Neuronal stem cell (in vitro differentiated cells): ENCODE measurements at regions not wholly inside any gene's neighbourhood (a gene's known extent, or its start where the extent isn't known, plus 50 kb on each side); places are given as distances from the start of the nearest gene placed in this dataset.
A peak's percentile ranks its signal among the peaks of the same experiment; 100 is the strongest.

ENCODE experiments used
- DNase-seq: peaks from one replicate; pipeline ENCODE4 v3.0.0-alpha.2; 2013; ENCODE audit warnings: low spot score
- H2AFZ ChIP-seq: one replicate; pipeline ENCODE4 v1.6.1; 2013; ENCODE audit warnings: mild to moderate bottlenecking, low read length, inconsistent platforms
- H2AK5ac ChIP-seq: 2 replicates; pipeline ENCODE4 v1.6.1; 2013; ENCODE audit warnings: low read depth, mild to moderate bottlenecking, inconsistent platforms, low read length, moderate library complexity, mixed read lengths
- H2BK120ac ChIP-seq: 2 replicates; pipeline ENCODE4 v1.6.1; 2013; ENCODE audit warnings: low read depth, mild to moderate bottlenecking, inconsistent platforms, low read length, moderate library complexity, mixed read lengths
- H2BK12ac ChIP-seq: one replicate; pipeline ENCODE4 v1.6.1; 2013; ENCODE audit warnings: low read length, inconsistent platforms
- H2BK15ac ChIP-seq: 2 replicates; pipeline ENCODE4 v1.6.1; 2013; ENCODE audit warnings: mild to moderate bottlenecking, low read length, inconsistent platforms, mixed read lengths
- H2BK5ac ChIP-seq: one replicate; pipeline ENCODE4 v1.6.1; 2013; ENCODE audit warnings: inconsistent platforms, mild to moderate bottlenecking, low read length, moderate library complexity
- H3K14ac ChIP-seq: one replicate; pipeline ENCODE4 v1.6.1; 2013; ENCODE audit warnings: low read length, inconsistent platforms
- H3K18ac ChIP-seq: 2 replicates; pipeline ENCODE4 v1.6.1; 2013; ENCODE audit warnings: low read length, inconsistent platforms
- H3K23ac ChIP-seq: 2 replicates; pipeline ENCODE4 v1.6.1; 2013; ENCODE audit warnings: low read depth, mild to moderate bottlenecking, mixed read lengths, low read length, inconsistent platforms; ENCODE audit not compliant: poor library complexity
- H3K27ac ChIP-seq: replicated peaks from 3 replicates; pipeline ENCODE4 v1.5.1; 2013; ENCODE audit warnings: low read length, inconsistent platforms
- H3K27me3 ChIP-seq, 3 experiments: 2 replicates each; pipeline ENCODE4 v1.6.1; 2013; ENCODE audit warnings: low read length in 3 of 3, mild to moderate bottlenecking in 2 of 3, inconsistent platforms in 1 of 3, low read depth in 1 of 3, mixed read lengths in 1 of 3, moderate library complexity in 1 of 3; ENCODE audit not compliant: control insufficient read depth in 3 of 3, insufficient read depth in 3 of 3
- H3K36me3 ChIP-seq, 2 donors: replicated peaks in 1 of 2; 2 replicates each; pipeline ENCODE4 v1.6.1; 2013; ENCODE audit warnings: low read length in 2 of 2; ENCODE audit not compliant: control insufficient read depth in 2 of 2, insufficient read depth in 2 of 2
- H3K4ac ChIP-seq: 2 replicates; pipeline ENCODE4 v1.6.1; 2013; ENCODE audit warnings: inconsistent platforms, mild to moderate bottlenecking, low read length, moderate library complexity
- H3K4me1 ChIP-seq, 2 donors: 1 replicate in 1 of 2; 2 replicates in 1 of 2; pipeline ENCODE4 v1.6.1; 2013; ENCODE audit warnings: low read length in 2 of 2, low read depth in 1 of 2; ENCODE audit not compliant: control insufficient read depth in 2 of 2, insufficient read depth in 1 of 2
- H3K4me2 ChIP-seq: one replicate; pipeline ENCODE4 v1.6.1; 2013; ENCODE audit warnings: mild to moderate bottlenecking, low read length, inconsistent platforms; ENCODE audit not compliant: insufficient read depth, poor library complexity, severe bottlenecking
- H3K4me3 ChIP-seq, 2 donors: 2 replicates each; pipeline ENCODE4 v1.5.1; 2013; ENCODE audit warnings: low read length in 2 of 2, mild to moderate bottlenecking in 2 of 2, inconsistent platforms in 1 of 2, moderate library complexity in 1 of 2
- H3K79me1 ChIP-seq: one replicate; pipeline ENCODE4 v1.6.1; 2013; ENCODE audit warnings: low read depth, mild to moderate bottlenecking, inconsistent platforms, low read length, moderate library complexity
- H3K9ac ChIP-seq: one replicate; pipeline ENCODE4 v1.6.1; 2013; ENCODE audit warnings: mild to moderate bottlenecking, low read depth, low read length, inconsistent platforms; ENCODE audit not compliant: poor library complexity
- H3K9me3 ChIP-seq, 2 donors: replicated peaks in 1 of 2; 2 replicates each; pipeline versions ENCODE3 to v1.6.1; 2013; ENCODE audit warnings: low read length in 2 of 2, mild to moderate bottlenecking in 2 of 2, inconsistent platforms in 1 of 2, low read depth in 1 of 2, mixed read lengths in 1 of 2, moderate library complexity in 1 of 2; ENCODE audit not compliant: control insufficient read depth in 2 of 2, insufficient read depth in 1 of 2
- H4K8ac ChIP-seq: one replicate; pipeline ENCODE4 v1.6.1; 2013; ENCODE audit warnings: low read depth, mild to moderate bottlenecking, inconsistent platforms, low read length, moderate library complexity
- H4K91ac ChIP-seq: one replicate; pipeline ENCODE4 v1.6.1; 2013; ENCODE audit warnings: low read length, low read depth, mild to moderate bottlenecking, inconsistent platforms; ENCODE audit not compliant: poor library complexity
- WGBS, 2 donors: extraction: QIAGEN DNeasy Blood & Tissue Kit; methylation state at CpG; one replicate each; pipeline ENCODE4 v1.1.7; 2013; ENCODE audit warnings: missing lambda C conversion rate in 2 of 2, mixed read lengths in 1 of 2; ENCODE audit not compliant: insufficient read length in 2 of 2, insufficient replicate concordance in 1 of 2; ENCODE audit errors: extremely low coverage in 2 of 2; 5-methylcytosine and 5-hydroxymethylcytosine counted together

DNA sequence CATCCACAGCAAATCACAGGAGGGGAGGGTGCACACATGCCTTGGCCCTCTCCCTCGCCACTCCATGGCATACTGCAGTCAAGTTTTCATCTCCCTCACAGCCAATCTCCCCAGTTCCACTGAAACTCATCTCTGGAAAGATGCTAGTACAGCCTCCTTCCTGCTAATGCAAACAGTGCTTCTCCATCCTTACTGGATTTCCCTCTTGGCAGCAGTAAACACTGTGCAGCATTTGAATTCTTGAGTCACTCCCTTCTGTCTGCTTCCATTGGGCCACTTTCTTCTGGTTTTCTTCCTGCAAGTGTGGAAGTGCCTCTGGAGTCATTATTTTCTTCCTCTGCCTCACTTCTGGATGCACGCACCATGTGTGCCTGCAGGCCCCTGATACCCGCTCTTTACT lies 460.3 kb downstream of the QKI start:
- H2BK120ac ChIP-seq = no peak overlapping the region
- peaks cover 0 to 8% of the 10 kb centered on the region in 2 donors for H3K9me3 ChIP-seq
- no peak overlapping the region for H4K91ac ChIP-seq
- H2BK15ac ChIP-seq = no peak overlapping the region
- no peak overlapping the region for H3K14ac ChIP-seq
- H3K36me3 ChIP-seq = no peaks in the 10 kb centered on the region
- peak overlapping the region; percentile 58 for H2AK5ac ChIP-seq
- no peak for DNase-seq
- no peak overlapping the region for H3K23ac ChIP-seq
- H3K79me1 ChIP-seq = no peaks in the 10 kb centered on the region
- no CpG with 5 or more reads among the region's 3 CpGs for WGBS, 2 donors
- H3K4me3 ChIP-seq = no peak overlapping the region
- H3K4me1 ChIP-seq = peaks cover 0 to 2% of the 10 kb centered on the region in 2 donors
- no peak overlapping the region for H3K4me2 ChIP-seq
- H3K27ac ChIP-seq = no peak overlapping the region
- no peak overlapping the region for H3K18ac ChIP-seq
- no peak overlapping the region for H4K8ac ChIP-seq
- no peak overlapping the region for H3K4ac ChIP-seq
- H2AFZ ChIP-seq = no peak overlapping the region
- peaks cover 0 to 2% (median 0%) of the 10 kb centered on the region in 3 experiments for H3K27me3 ChIP-seq
- H3K9ac ChIP-seq = no peak overlapping the region
- H2BK5ac ChIP-seq = no peak overlapping the region
- no peak overlapping the region for H2BK12ac ChIP-seq

DNA sequence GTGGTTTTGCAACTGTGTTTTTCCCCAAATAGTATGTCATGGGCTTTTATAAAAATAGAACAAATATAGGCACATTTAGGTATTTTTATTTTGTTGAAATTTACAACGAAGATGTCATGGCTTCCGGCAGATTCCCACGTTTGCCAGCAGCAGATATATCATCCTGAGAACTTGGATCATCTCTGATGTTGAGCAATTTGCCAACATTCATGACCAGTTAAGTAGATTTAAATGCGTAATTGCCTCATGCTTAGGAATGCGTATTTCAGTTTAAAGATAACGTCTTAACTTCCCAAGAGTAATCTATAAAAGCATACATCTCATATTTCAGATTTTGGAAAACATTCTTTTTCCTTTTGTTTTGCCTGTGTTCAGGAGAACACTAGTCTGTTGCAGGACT lies 457.8 kb downstream of the QKI start:
- H3K9ac ChIP-seq = no peak overlapping the region
- no peak overlapping the region for H2BK120ac ChIP-seq
- H3K36me3 ChIP-seq = no peaks in the 10 kb centered on the region
- no peak overlapping the region for H2BK12ac ChIP-seq
- H2BK15ac ChIP-seq = no peak overlapping the region
- no peak overlapping the region for H3K18ac ChIP-seq
- H3K79me1 ChIP-seq = no peaks in the 10 kb centered on the region
- WGBS, 2 donors = no CpG with 5 or more reads among the region's 6 CpGs
- H3K9me3 ChIP-seq = peaks cover 0 to 5% of the 10 kb centered on the region in 2 donors
- DNase-seq = no peak
- H3K4me1 ChIP-seq = peaks cover 0 to 2% of the 10 kb centered on the region in 2 donors
- H3K27me3 ChIP-seq = no peaks in the 10 kb centered on the region
- H4K8ac ChIP-seq = no peak overlapping the region
- H3K14ac ChIP-seq = no peak overlapping the region
- no peak overlapping the region for H2AK5ac ChIP-seq
- no peak overlapping the region for H2BK5ac ChIP-seq
- H3K4me2 ChIP-seq = no peak overlapping the region
- H2AFZ ChIP-seq = no peak overlapping the region
- no peak overlapping the region for H3K4ac ChIP-seq
- H3K4me3 ChIP-seq = no peak overlapping the region
- H4K91ac ChIP-seq = no peak overlapping the region
- H3K23ac ChIP-seq = no peak overlapping the region
- H3K27ac ChIP-seq = no peak overlapping the region

DNA sequence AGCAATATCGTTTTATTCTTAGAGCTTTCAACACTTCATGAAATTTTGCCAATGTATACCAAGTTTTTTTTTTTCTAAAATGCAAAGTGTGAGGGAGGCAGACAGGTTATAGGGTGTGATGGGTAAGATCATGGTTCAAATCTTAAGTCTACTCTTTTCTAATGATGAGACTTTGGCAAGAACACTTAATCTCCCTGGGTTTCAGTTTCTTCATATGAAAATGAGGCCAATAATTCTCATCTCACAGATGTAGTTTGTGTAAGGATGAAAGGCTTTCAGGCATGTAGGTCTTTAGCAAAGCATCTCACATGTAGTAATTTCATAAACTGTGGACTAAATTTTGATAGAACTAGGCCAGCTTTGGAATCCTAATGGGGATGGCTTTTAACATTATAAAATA lies 457.1 kb downstream of the QKI start:
- no peak overlapping the region for H2BK12ac ChIP-seq
- no peak overlapping the region for H3K18ac ChIP-seq
- no peak for DNase-seq
- H3K4me2 ChIP-seq = no peak overlapping the region
- H4K8ac ChIP-seq = no peak overlapping the region
- no peaks in the 10 kb centered on the region for H3K79me1 ChIP-seq
- H3K4me3 ChIP-seq = no peak overlapping the region
- H2AFZ ChIP-seq = no peak overlapping the region
- H3K9me3 ChIP-seq = no peaks in the 10 kb centered on the region
- H3K4ac ChIP-seq = no peak overlapping the region
- no peak overlapping the region for H2BK120ac ChIP-seq
- H3K27me3 ChIP-seq = no peaks in the 10 kb centered on the region
- H3K4me1 ChIP-seq = no peaks in the 10 kb centered on the region
- H3K27ac ChIP-seq = no peak overlapping the region
- H2AK5ac ChIP-seq = no peak overlapping the region
- WGBS, 2 donors = no CpG with 5 or more reads among the region's 1 CpG
- no peak overlapping the region for H3K23ac ChIP-seq
- H2BK5ac ChIP-seq = no peak overlapping the region
- H2BK15ac ChIP-seq = no peak overlapping the region
- no peak overlapping the region for H3K14ac ChIP-seq
- no peak overlapping the region for H4K91ac ChIP-seq
- no peaks in the 10 kb centered on the region for H3K36me3 ChIP-seq
- no peak overlapping the region for H3K9ac ChIP-seq

DNA sequence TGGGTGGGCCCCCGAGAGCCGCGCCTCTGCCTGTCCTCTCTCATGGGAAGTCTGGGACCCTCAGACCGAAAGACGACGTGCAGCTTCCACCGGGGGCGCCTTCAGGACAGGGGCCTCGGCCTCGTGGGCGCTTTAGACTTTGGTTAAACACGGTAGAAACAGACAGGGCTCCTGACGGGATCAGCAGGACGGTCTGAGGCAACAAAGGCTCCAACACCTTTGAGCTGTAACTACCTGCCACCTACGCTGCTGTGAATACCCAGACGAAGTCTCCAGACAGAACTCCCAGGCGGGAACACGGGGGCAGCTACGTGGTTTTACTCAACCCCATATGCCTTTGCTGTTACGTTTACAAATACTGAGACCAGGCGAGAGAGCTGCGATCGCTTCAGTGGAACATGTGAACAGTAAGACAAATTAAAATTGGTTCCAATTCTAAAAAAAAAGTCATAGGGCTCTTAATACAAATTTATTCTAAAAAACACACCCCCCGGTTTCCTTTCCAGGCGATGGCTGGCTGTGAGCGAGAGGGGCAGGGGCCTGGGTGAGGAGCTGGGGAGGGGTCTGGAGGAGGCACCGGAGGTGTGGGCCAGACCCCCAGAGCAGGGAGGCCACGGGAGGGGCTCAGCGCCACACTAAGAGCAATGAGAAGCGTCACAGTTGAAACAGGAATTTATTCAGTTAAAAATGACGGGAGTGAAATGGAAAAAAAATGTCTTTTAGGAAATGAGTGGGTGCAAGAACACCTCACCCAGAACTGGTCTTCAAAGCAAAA lies 453.2 kb downstream of the QKI start:
- no peaks in the 10 kb centered on the region for H3K27me3 ChIP-seq
- H3K14ac ChIP-seq = no peak overlapping the region
- no CpG with 5 or more reads among the region's 31 CpGs for WGBS, 2 donors
- peaks cover 0 to 10% of the 10 kb centered on the region in 2 donors for H3K4me1 ChIP-seq
- no peak for DNase-seq
- no peak overlapping the region for H3K4me2 ChIP-seq
- no peak overlapping the region for H2BK120ac ChIP-seq
- no peak overlapping the region for H4K91ac ChIP-seq
- no peaks in the 10 kb centered on the region for H3K9me3 ChIP-seq
- no peak overlapping the region for H3K27ac ChIP-seq
- no peak overlapping the region for H3K4ac ChIP-seq
- H2AFZ ChIP-seq = peak overlapping the region; percentile 53
- H2AK5ac ChIP-seq = peak overlapping the region; percentile 8
- no peaks in the 10 kb centered on the region for H3K36me3 ChIP-seq
- no peak overlapping the region for H2BK15ac ChIP-seq
- H2BK5ac ChIP-seq = no peak overlapping the region
- H4K8ac ChIP-seq = no peak overlapping the region
- H2BK12ac ChIP-seq = no peak overlapping the region
- no peaks in the 10 kb centered on the region for H3K79me1 ChIP-seq
- no peak overlapping the region for H3K23ac ChIP-seq
- no peak overlapping the region for H3K4me3 ChIP-seq
- H3K9ac ChIP-seq = no peak overlapping the region
- H3K18ac ChIP-seq = peak overlapping the region; percentile 15
